Ishikawa (cell line): ENCODE measurements at regions not wholly inside any gene's neighbourhood (a gene's known extent, or its start where the extent isn't known, plus 50 kb on each side); places are given as distances from the start of the nearest gene placed in this dataset.

Experiments
- EP300 ChIP-seq: IDR thresholded peaks from 2 replicates; pipeline ENCODE4 v1.6.1; 2012; ENCODE audit warnings: borderline replicate concordance
- FOXM1 ChIP-seq: IDR thresholded peaks from 2 replicates; pipeline ENCODE4 v1.6.1; 2012; ENCODE audit warnings: low read depth, borderline replicate concordance
- NFIC ChIP-seq: IDR thresholded peaks from 2 replicates; pipeline ENCODE4 v1.6.1; 2012
- RAD21 ChIP-seq: IDR thresholded peaks from 2 replicates; pipeline ENCODE4 v1.6.1; 2012; ENCODE audit warnings: low read depth
- TAF1 ChIP-seq: IDR thresholded peaks from 2 replicates; pipeline ENCODE4 v1.6.1; 2012; ENCODE audit warnings: low read depth, mild to moderate bottlenecking
- TCF12 ChIP-seq: IDR thresholded peaks from 2 replicates; pipeline ENCODE4 v1.6.1; 2012; ENCODE audit warnings: low read depth
- TEAD4 ChIP-seq: IDR thresholded peaks from 2 replicates; pipeline ENCODE4 v1.6.1; 2012
- YY1 ChIP-seq: IDR thresholded peaks from 2 replicates; pipeline ENCODE4 v1.6.1; 2012; ENCODE audit warnings: low read depth

GRCh38 chr10:43949351-43949750, 300.7 kb upstream of the ZNF32 start:
- TF ChIP-seq EP300 (no peak), YY1 (no peak), TAF1 (no peak), FOXM1 (no peak), TCF12 (no peak), TEAD4 (no peak), RAD21 (no peak), NFIC (no peak)
